A673 (cell line): ENCODE measurements at regions not wholly inside any gene's neighbourhood (a gene's known extent, or its start where the extent isn't known, plus 50 kb on each side); places are given as distances from the start of the nearest gene placed in this dataset.

Experiments
- BruUV-seq: library from RNA; stranded (reverse); fragments of 400-500 nt; replicated peaks from 2 replicates; lab custom pipeline; 2021; lab: Mats Ljungman, UMichigan
- CTCF ChIA-PET: fragments of 300-600 bp; sonication (Branson Sonifier 250); formaldehyde crosslinking; loops from one replicate; lab custom pipeline; 2022; ENCODE audit warnings: antibody characterized with exemption; lab: Charles Lee
- POLR2A ChIA-PET: fragments of 300-600 bp; sonication (Branson Sonifier 250); formaldehyde crosslinking; loops from one replicate; lab custom pipeline; 2022; ENCODE audit warnings: antibody characterized with exemption; ENCODE audit not compliant: low non-redundant PET; lab: Charles Lee
- DNase-seq: peaks from one replicate; pipeline ENCODE4 v3.0.0-alpha.2; 2015; ENCODE audit warnings: low spot score
- H3K27ac ChIP-seq: fragments of 200-600 bp; sonication (generic); 2 replicates; pipeline ENCODE4 v1.5.1; 2016; ENCODE audit warnings: mixed run types, low read depth, mild to moderate bottlenecking, mixed read lengths, antibody characterized with exemption, low read length; ENCODE audit not compliant: poor library complexity, severe bottlenecking
- H3K27me3 ChIP-seq: fragments of 200-600 bp; sonication (generic); replicated peaks from 2 replicates; pipeline ENCODE4 v1.6.1; 2017; ENCODE audit warnings: mixed run types, low read depth, mild to moderate bottlenecking, mixed read lengths, antibody characterized with exemption, low read length; ENCODE audit not compliant: insufficient read depth, poor library complexity
- H3K36me3 ChIP-seq: fragments of 200-600 bp; sonication (generic); 2 replicates; pipeline ENCODE4 v1.6.1; 2016; ENCODE audit warnings: mixed run types, mild to moderate bottlenecking, mixed read lengths, antibody characterized with exemption, low read length; ENCODE audit not compliant: insufficient read depth, poor library complexity, severe bottlenecking
- H3K4me1 ChIP-seq: fragments of 200-600 bp; sonication (generic); 2 replicates; pipeline ENCODE4 v1.6.1; 2017; ENCODE audit warnings: mixed run types, mild to moderate bottlenecking, mixed read lengths, antibody characterized with exemption, low read length; ENCODE audit not compliant: insufficient read depth, poor library complexity, severe bottlenecking
- H3K4me3 ChIP-seq: fragments of 200-600 bp; sonication (generic); 2 replicates; pipeline ENCODE4 v1.5.1; 2016; ENCODE audit warnings: low read depth, mixed run types, mild to moderate bottlenecking, mixed read lengths, low read length; ENCODE audit not compliant: poor library complexity, severe bottlenecking
- H3K9me3 ChIP-seq: fragments of 200-600 bp; sonication (generic); 2 replicates; pipeline ENCODE4 v1.6.1; 2016; ENCODE audit warnings: mixed run types, low read depth, mild to moderate bottlenecking, mixed read lengths, antibody characterized with exemption, low read length; ENCODE audit not compliant: poor library complexity, severe bottlenecking
- EZH2 ChIP-seq: fragments of 200-600 bp; sonication (generic); IDR thresholded peaks from 2 replicates; pipeline ENCODE4 v1.6.1; 2017; ENCODE audit warnings: borderline replicate concordance, low read depth, mild to moderate bottlenecking, mixed read lengths, antibody characterized with exemption, low read length; ENCODE audit not compliant: poor library complexity, severe bottlenecking
- intact Hi-C: fragments of 100-400 bp; cut with micrococcal nuclease; formaldehyde crosslinking; loops from one replicate; pipeline ENCODE4 v1.10.0; 2022; ENCODE audit not compliant: unreplicated experiment
- TF ChIP-seq, protein P1 (sequence below): fragments of 300-800, 200-600 bp; sonication (generic); conservative IDR thresholded peaks from 2 replicates; pipeline ENCODE4 v1.5.1; 2017; ENCODE audit warnings: low read depth, mild to moderate bottlenecking, antibody characterized with exemption, low read length, moderate library complexity, mixed read lengths

DNA sequence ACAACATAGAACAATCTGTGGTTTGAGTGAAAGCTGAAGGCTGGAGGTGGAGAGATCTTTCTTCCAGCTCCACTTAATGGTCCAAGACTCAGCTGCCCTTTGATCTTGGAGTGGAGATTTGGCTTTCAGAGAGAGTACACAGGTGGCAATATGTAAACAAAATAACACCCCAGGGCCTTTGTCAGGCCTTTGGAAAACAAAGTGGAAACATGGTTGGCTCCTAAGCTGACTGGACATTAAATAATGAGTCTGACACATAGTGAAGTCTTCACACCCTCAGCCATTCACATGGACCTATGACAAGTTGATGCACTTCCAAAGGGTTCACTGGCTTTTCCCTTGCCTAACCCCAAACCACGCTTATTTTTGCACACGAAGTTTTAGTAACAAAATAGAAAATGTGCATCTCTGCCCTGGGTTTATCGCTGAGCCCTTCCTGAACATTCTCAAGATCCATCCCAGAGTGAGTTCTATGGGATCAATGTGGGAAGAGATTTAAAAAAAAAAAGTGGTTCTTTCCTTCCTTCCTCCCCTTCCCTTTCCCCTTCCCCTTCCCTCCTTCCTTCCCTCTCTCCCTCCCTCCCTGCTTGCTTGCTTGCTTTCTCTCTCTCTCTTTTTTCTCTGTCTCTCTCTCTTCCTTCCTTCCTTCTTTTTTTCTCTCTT, 201.3 kb upstream of the NT5C1B start:
- Histone ChIP-seq H3K27ac (no peak overlapping the region), H3K4me3 (no peak overlapping the region), H3K27me3 (no peaks in the 10 kb centered on the region), H3K4me1 (no peaks in the 10 kb centered on the region), H3K9me3 (no peaks in the 10 kb centered on the region), H3K36me3 (no peaks in the 10 kb centered on the region)
- BruUV-seq: no TSS peak
- ChIA-PET CTCF (no interaction called here), POLR2A (no interaction called here)
- intact Hi-C loops: no loop called here
- no peak for DNase-seq
- TF ChIP-seq, protein P1, sequence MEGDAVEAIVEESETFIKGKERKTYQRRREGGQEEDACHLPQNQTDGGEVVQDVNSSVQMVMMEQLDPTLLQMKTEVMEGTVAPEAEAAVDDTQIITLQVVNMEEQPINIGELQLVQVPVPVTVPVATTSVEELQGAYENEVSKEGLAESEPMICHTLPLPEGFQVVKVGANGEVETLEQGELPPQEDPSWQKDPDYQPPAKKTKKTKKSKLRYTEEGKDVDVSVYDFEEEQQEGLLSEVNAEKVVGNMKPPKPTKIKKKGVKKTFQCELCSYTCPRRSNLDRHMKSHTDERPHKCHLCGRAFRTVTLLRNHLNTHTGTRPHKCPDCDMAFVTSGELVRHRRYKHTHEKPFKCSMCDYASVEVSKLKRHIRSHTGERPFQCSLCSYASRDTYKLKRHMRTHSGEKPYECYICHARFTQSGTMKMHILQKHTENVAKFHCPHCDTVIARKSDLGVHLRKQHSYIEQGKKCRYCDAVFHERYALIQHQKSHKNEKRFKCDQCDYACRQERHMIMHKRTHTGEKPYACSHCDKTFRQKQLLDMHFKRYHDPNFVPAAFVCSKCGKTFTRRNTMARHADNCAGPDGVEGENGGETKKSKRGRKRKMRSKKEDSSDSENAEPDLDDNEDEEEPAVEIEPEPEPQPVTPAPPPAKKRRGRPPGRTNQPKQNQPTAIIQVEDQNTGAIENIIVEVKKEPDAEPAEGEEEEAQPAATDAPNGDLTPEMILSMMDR: no peak
- TF ChIP-seq EZH2: no peak

DNA sequence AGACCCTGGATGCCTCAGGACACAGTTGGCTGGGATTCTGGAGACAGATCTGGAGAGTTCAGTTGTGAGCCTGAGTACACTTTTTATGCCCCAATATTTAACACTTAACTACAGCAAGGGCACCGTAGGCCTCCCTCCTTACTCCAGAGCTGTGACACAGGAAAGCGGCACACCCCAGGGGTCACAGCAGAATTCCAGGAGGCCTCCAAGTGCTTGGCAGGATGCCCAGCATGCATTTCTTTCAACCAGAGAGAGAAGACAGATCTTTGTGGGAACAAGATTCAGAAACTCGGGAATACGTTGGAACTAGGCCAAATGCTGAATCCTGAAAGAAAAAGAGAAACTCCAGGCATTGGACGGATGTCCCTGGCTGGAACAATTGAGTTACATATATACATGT, 199.2 kb upstream of the NT5C1B start:
- DNase-seq: peak; percentile 9
- no TSS peak for BruUV-seq
- no peak overlapping the region for H3K4me3 ChIP-seq
- TF ChIP-seq EZH2: no peak
- TF ChIP-seq, protein P1: no peak
- CTCF ChIA-PET: no interaction called here
- POLR2A ChIA-PET: no interaction called here
- no peak overlapping the region for H3K27ac ChIP-seq
- H3K9me3 ChIP-seq: no peaks in the 10 kb centered on the region
- intact Hi-C loops: no loop called here
- no peaks in the 10 kb centered on the region for H3K27me3 ChIP-seq
- no peaks in the 10 kb centered on the region for H3K36me3 ChIP-seq
- H3K4me1 ChIP-seq: no peaks in the 10 kb centered on the region

DNA sequence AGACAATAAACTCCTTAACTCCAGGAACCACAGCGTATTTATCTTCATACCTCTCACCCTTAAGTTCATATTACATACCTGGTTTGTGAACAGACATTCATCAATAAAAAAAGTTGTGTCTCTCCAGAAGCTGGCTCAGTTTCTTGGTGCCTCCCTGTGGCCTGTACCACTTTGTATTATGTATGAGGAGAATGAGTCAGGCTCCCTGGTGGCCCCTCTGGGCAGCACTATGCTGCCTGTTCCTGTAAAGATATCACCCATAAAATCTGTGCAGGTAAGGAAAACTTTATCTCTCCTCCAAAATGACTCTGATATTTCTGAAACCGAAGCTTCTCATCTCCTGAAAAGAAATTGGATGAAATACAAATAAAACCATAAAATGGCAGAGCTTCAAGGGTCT, 198.4 kb upstream of the NT5C1B start:
- Histone ChIP-seq H3K27ac (no peak overlapping the region), H3K9me3 (no peaks in the 10 kb centered on the region), H3K36me3 (no peaks in the 10 kb centered on the region), H3K27me3 (no peaks in the 10 kb centered on the region), H3K4me3 (no peak overlapping the region), H3K4me1 (no peaks in the 10 kb centered on the region)
- BruUV-seq: no TSS peak
- ChIA-PET POLR2A (no interaction called here), CTCF (no interaction called here)
- intact Hi-C loops: no loop called here
- DNase-seq: no peak
- TF ChIP-seq EZH2: no peak
- TF ChIP-seq, protein P1: no peak
